Hematopoietic multipotent progenitor cell treated with erythropoietin and hydrocortisone succinate and interleukin-3 and kit ligand, for 4 days (in vitro differentiated cells): ENCODE measurements at regions not wholly inside any gene's neighbourhood (a gene's known extent, or its start where the extent isn't known, plus 50 kb on each side); places are given as distances from the start of the nearest gene placed in this dataset.
"Not testable (repeated sequence)": the region's sequence is repeated elsewhere in the genome, so short reads cannot be mapped to it uniquely, and the experiment has no call there.

Experiments used
- DNase-seq: peaks from one replicate; pipeline ENCODE4 v3.0.0-alpha.2; 2015

DNA sequence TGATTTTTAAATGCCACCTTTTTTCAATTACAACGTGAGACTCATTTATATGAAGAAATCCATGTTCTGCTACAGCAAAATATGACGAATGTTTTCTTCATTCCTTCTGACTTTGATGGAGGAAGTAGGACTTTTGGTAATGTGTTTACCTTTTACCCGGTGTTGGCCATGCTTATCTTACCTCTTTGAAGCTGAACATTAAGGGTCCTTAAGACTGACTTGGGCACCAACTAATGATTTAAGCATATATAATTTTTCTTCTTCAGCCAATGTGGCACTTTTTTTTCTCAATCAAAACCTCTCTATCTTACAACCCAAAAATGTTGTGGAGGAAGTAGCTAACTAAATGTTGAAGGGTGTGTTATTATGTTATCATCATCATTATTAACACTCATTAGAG, 337.5 kb downstream of the EPHA7 start:
- no peak for DNase-seq

GRCh38 chr6:93079061-93079460, 340.3 kb downstream of the EPHA7 start:
- no peak for DNase-seq

DNA sequence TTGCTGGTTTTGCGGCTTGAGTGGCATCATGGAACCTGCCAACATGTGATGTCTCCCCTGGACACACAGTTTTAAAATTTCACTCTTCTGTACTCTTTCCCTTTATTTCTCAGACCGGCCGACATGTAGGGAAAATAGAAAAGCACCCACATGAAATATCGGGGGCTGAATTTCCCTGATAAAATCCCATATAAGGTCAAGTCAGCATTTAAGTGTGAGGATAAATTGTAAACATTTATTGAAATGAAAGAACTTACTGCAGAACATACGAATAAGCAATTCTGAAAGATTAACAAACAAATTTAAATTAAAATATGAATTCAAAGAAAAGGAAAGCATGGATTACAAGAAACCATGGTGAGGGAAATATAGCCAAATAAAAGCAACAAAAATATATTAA, 345.5 kb downstream of the EPHA7 start:
- no peak for DNase-seq

- no peak for DNase-seq
Measured at GRCh38 chr6:93069856-93070255, 349.5 kb downstream of the EPHA7 start.

DNA sequence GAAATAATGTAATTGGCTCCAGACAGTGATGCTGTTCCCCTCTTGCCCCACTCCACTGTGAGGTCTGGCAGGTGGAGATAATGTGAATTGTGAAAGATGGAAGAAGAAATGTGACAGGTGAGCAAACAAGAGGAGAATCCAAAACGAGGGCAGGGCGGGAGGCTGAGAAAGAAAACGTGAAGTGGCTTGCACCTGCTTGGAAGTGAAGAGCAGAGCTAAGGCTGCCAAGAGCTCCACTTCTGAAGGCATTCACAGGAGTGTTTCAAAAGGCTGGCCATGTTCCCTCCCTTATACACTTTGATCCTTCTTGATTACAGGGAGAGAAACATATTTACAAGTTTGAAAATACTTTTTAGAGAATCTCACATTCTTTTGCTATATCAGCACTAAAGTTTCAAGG, 359.4 kb downstream of the EPHA7 start:
- DNase-seq = no peak

- DNase-seq = no peak
Measured at GRCh38 chr6:93057584-93057983, 361.8 kb downstream of the EPHA7 start.

DNA sequence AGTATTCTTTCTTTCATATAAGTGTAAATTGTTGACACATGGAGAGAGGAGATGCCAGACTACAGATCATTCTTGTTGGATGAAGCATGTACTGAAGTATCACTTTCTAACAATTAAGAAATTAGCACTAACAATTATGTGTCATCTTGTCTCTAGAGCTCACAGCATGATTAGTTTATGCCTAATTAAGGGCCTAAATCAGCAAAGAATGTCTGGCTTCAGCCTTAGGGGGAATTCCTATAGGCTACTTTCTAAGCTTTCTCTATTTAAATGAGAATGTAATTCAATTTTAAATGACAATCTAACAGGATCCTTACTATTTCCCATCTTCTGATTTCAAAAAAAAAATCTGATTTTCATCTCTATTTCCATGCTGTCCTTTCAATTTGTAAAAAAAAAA, 371.0 kb downstream of the EPHA7 start:
- DNase-seq = no peak

DNA sequence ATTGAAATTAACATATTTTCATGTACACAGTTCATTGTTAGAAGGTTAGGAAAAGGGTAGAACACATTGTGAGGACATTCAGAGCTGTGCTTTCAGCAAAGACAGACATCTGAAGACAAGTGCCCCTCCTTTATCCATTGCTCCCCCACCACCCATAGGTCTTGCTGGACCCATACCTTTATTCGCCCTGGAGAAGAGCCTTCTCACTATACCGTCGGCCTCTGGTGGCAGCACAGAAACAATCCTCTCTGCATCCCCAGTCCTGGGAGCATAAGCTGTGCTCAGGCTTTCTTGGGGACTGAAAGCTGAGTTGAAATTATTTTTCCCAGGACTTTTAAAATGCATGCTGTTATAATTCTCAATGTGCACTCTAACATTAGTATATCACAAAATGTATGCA, 372.3 kb downstream of the EPHA7 start:
- DNase-seq = peak; percentile 4

GRCh38 chr6:93045156-93045555, 374.2 kb downstream of the EPHA7 start:
- DNase-seq = no peak

DNA sequence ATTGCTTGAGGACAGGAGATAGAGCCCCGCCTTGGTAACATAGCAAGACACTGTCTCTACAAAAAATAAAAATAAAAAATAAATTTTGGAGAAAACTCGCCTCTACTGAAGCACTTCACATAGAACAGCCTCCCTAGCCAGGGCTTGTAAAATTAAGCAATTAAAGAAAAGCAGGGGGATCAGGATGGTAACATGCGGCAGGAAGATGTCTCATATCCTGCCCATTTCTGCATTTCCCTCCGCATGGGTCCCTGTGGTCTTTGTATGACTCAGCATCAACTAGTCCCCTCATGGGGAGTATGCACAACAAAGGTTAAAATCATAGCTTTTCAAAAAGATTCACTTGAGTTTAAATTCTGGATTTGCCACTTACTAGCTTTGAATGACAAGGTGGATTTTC, 379.0 kb downstream of the EPHA7 start:
- DNase-seq = peak; percentile 82

- peak; percentile 56 for DNase-seq
Measured at GRCh38 chr6:93036835-93037234, 382.5 kb downstream of the EPHA7 start.

DNA sequence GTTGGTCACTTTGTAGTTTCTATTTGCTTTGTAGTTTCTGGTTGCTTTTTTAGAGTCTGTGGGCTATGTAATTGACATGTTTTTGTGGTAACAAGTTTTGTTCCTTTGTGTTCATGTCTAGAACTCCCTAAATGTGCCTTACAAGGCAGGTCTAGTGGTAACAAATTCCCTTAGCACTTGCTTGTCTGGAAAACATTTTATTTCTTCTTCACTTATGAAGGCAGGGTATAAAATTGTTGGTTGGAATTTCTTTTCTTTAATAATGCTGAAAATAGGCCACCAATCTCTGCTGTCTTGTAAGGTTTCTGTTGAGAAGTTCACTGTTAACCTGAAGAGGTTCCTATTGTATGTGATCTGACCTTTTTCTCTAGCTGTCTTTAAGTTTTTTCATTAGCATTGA, 383.6 kb downstream of the EPHA7 start:
- DNase-seq = no peak

- DNase-seq = no peak
Measured at GRCh38 chr6:93021235-93021915, 398.0 kb downstream of the EPHA7 start.

DNA sequence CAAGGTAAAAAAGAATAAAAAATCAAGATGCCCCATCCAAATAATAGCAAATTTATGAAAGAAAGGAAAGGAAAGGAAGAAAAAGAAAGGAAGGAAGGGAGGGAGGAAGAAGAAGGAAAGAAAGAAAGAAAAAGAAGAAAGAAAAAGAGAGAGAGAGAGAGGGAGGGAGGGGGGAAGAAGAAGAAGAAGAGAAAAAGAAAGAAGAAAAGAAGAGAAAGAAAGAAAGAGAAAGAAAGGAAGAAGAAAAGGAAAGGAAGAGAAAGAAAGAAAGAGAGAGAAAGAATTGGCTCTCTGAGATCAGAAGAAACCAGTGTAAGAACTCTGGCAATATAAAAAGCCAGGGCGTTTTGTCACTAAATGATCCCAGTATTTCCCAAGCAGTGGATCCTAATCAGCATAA, 401.7 kb downstream of the EPHA7 start:
- no peak for DNase-seq

GRCh38 chr6:93017213-93017612, 402.1 kb downstream of the EPHA7 start:
- DNase-seq = no peak

DNA sequence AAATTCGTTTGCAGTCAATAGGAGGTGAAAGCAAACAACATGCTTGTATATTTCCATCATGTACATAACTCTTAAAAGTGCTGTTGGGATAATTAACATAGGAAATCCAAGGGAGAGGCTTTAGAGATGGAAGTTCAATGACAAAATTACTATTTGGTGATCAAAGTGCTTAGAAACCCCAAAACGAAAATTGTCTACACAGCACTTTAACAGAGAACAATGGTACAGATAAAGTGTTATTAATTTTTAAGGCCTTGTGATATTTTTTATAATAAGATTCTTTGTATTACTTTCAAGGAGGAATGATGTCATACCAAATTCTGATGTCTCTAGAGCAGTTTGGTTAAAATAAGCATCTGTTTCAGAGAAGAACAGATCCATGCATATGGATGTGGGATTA, 406.3 kb downstream of the EPHA7 start:
- no peak for DNase-seq

- no peak for DNase-seq
Measured at GRCh38 chr6:93008375-93008774, 411.0 kb downstream of the EPHA7 start.

- no peak for DNase-seq
Measured at GRCh38 chr6:92989656-92990055, 429.7 kb downstream of the EPHA7 start.

DNA sequence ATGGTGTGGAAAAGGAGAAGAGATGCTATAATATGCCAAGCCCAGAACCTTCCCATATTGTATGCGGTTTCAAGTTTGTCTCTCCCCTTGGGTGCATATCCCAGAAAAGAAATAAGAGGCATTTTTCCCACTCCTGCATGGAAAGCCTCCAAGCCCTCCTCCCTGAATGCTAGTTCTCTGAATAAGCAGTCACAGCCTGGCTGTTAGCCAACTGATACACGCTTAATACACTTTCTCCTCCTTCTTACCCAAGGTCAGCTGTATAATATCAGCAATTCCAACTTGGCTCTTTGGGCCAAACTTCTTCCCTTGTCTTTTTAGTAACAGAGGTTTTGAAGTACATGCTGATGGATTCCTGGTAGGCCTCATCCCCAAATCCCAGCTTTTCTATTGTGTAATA, 440.1 kb downstream of the EPHA7 start:
- no peak for DNase-seq

DNA sequence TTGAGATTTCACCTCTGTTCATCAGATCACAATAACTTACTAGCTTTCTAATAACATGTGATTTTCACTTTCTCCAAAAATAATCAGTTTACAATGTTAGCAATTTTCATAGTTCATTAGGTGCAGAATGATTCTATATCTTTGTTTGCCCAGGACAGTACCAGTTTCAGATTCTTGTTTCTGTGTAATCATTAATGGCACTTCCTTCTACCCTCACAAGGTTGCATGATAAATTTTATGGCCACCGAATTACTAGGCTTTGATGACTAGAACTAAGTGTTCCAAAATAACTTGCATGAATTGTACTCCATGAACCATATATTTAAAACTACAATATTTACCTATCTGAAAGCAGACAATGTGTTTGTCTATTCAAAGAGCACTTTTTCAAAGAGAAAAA, 442.3 kb downstream of the EPHA7 start:
- no peak for DNase-seq

- DNase-seq = no peak
Measured at GRCh38 chr6:92967362-92967761, 452.0 kb downstream of the EPHA7 start.

- no peak for DNase-seq
Measured at GRCh38 chr6:92962846-92963245, 456.5 kb downstream of the EPHA7 start.

GRCh38 chr6:92952111-92952510, 467.2 kb downstream of the EPHA7 start:
- DNase-seq = not testable (repeated sequence)

DNA sequence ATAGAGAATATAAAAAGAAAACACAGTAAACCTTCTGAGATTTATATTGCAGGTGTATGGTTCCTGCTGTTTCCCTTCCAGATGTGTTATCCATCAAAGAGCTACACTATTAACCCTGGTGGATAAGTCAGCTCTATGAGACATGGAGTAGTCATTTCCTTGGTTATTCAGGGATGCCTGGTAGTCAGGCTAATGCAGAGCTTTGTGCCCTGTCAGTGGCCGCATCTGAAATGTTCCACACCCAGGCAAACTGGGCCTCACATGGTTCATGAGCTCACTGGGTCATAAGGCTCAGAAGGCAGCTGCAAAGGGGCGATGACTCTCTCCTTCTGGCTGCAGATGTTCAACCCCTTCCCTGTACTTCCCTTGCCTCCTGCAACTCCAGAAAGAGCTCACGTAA, 473.6 kb downstream of the EPHA7 start:
- DNase-seq = no peak

DNA sequence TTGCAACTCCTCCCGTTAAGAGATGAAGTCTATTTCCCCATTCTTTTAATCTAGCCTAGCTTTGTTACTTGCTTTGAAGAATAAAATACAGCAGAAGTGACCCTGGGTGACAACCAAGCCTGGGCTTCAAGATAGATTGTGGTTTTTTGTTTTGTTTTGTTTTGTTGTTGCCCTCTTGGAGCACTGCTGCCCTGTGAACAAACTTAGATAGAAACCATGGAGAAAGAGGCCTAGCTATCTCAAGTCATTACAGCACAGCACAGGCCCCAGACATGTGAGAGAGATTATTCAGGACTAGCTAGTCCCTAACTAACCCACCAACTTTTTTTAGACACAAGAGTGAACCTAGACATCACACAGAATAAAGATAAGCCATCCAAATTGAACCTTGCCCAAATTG, 475.2 kb downstream of the EPHA7 start:
- DNase-seq = no peak

DNA sequence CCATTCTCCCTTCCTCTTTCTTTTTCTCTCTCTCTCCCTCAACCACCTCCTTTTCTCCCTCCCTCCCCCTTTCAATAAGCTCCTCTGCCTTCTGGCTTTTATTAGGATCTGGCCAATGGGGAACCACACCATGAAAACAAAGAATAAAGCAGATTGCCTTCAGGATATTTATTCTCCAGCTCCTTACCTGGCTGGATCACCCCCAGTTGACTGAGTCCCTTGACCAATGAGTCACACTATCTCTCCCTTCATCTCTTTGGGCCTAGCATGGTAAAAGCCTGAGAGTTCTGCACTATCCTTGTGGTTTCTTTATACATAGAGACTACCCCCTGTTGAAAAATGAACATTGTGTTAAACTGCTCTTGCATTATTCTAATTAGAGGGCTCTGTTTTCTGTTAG, 476.8 kb downstream of the EPHA7 start:
- DNase-seq = no peak
